HUES48 (cell line): ENCODE measurements at regions not wholly inside any gene's neighbourhood (a gene's known extent, or its start where the extent isn't known, plus 50 kb on each side); places are given as distances from the start of the nearest gene placed in this dataset.

Experiments used
- H3K27ac ChIP-seq: one replicate; pipeline ENCODE4 v1.7.0; 2013; ENCODE audit warnings: low read depth, low read length, inconsistent platforms
- H3K27me3 ChIP-seq: 2 replicates; pipeline ENCODE4 v1.6.1; 2013; ENCODE audit warnings: mild to moderate bottlenecking, low read length; ENCODE audit not compliant: control insufficient read depth, insufficient read depth
- H3K36me3 ChIP-seq: 2 replicates; pipeline ENCODE4 v1.6.1; 2013; ENCODE audit warnings: low read length; ENCODE audit not compliant: control insufficient read depth, insufficient read depth
- H3K4me1 ChIP-seq: 2 replicates; pipeline ENCODE4 v1.6.1; 2013; ENCODE audit warnings: mild to moderate bottlenecking, low read length; ENCODE audit not compliant: control insufficient read depth, insufficient read depth
- H3K4me3 ChIP-seq: 2 replicates; pipeline ENCODE4 v1.5.1; 2013; ENCODE audit warnings: mild to moderate bottlenecking, low read depth, low read length
- H3K9ac ChIP-seq: 2 replicates; pipeline ENCODE4 v1.6.1; 2013; ENCODE audit warnings: mild to moderate bottlenecking, low read depth, low read length, moderate library complexity
- H3K9me3 ChIP-seq: 2 replicates; pipeline ENCODE4 v1.6.1; 2013; ENCODE audit warnings: low read length; ENCODE audit not compliant: control insufficient read depth, insufficient read depth

- H3K27ac ChIP-seq, result no peak overlapping the region
- H3K9ac ChIP-seq, result no peak overlapping the region
These were observed 285.7 kb upstream of the ROBO2 start for GRCh38 chr3:76754247-76754646.

GRCh38 chr3:76756577-76756976 is 283.3 kb upstream of the ROBO2 start:
- Histone ChIP-seq H3K4me3 (no peak overlapping the region), H3K9ac (no peak overlapping the region), H3K36me3 (no peaks in the 10 kb centered on the region), H3K27ac (no peak overlapping the region), H3K27me3 (no peaks in the 10 kb centered on the region), H3K4me1 (no peaks in the 10 kb centered on the region), H3K9me3 (no peaks in the 10 kb centered on the region)

More at GRCh38 chr3:76754247-76754646, 285.7 kb upstream of the ROBO2 start:
- H3K36me3 ChIP-seq, result no peaks in the 10 kb centered on the region
- H3K4me3 ChIP-seq, result no peak overlapping the region
- no peaks in the 10 kb centered on the region for H3K9me3 ChIP-seq
- H3K4me1 ChIP-seq, result no peaks in the 10 kb centered on the region
- H3K27me3 ChIP-seq, result no peaks in the 10 kb centered on the region

GRCh38 chr3:76760336-76760735 is 279.6 kb upstream of the ROBO2 start:
- Histone ChIP-seq H3K4me3 (no peak overlapping the region), H3K9ac (no peak overlapping the region), H3K27me3 (no peaks in the 10 kb centered on the region), H3K36me3 (no peaks in the 10 kb centered on the region), H3K4me1 (no peaks in the 10 kb centered on the region), H3K9me3 (no peaks in the 10 kb centered on the region), H3K27ac (no peak overlapping the region)

GRCh38 chr3:76765511-76765910 is 274.4 kb upstream of the ROBO2 start:
- H3K27me3 ChIP-seq, result no peaks in the 10 kb centered on the region
- H3K4me1 ChIP-seq, result no peaks in the 10 kb centered on the region
- H3K27ac ChIP-seq, result no peak overlapping the region
- H3K9ac ChIP-seq, result no peak overlapping the region
- H3K36me3 ChIP-seq, result no peaks in the 10 kb centered on the region
- H3K4me3 ChIP-seq, result no peak overlapping the region
- no peaks in the 10 kb centered on the region for H3K9me3 ChIP-seq

GRCh38 chr3:76768912-76769311 is 271.0 kb upstream of the ROBO2 start:
- Histone ChIP-seq H3K36me3 (no peaks in the 10 kb centered on the region), H3K27ac (no peak overlapping the region), H3K4me3 (no peak overlapping the region), H3K9me3 (no peaks in the 10 kb centered on the region), H3K4me1 (no peaks in the 10 kb centered on the region), H3K27me3 (no peaks in the 10 kb centered on the region), H3K9ac (no peak overlapping the region)

GRCh38 chr3:76776927-76777326 is 263.0 kb upstream of the ROBO2 start:
- Histone ChIP-seq H3K27ac (no peak overlapping the region), H3K36me3 (no peaks in the 10 kb centered on the region), H3K9ac (no peak overlapping the region), H3K4me3 (no peak overlapping the region), H3K27me3 (no peaks in the 10 kb centered on the region), H3K9me3 (no peaks in the 10 kb centered on the region), H3K4me1 (no peaks in the 10 kb centered on the region)

- Histone ChIP-seq H3K27me3 (no peaks in the 10 kb centered on the region), H3K9me3 (no peaks in the 10 kb centered on the region), H3K27ac (no peak overlapping the region), H3K9ac (no peak overlapping the region), H3K4me1 (peaks cover 8% of the 10 kb centered on the region), H3K36me3 (no peaks in the 10 kb centered on the region), H3K4me3 (no peak overlapping the region)
These were observed 251.7 kb upstream of the ROBO2 start for GRCh38 chr3:76788206-76788605.

GRCh38 chr3:76789237-76789636 is 250.7 kb upstream of the ROBO2 start:
- Histone ChIP-seq H3K36me3 (no peaks in the 10 kb centered on the region), H3K27me3 (no peaks in the 10 kb centered on the region), H3K9ac (no peak overlapping the region), H3K9me3 (no peaks in the 10 kb centered on the region), H3K4me3 (no peak overlapping the region), H3K27ac (no peak overlapping the region), H3K4me1 (peaks cover 8% of the 10 kb centered on the region)

GRCh38 chr3:76811418-76811817 is 228.5 kb upstream of the ROBO2 start:
- H3K4me1 ChIP-seq, result 0 out of 2 replicates have a peak, but pooled peaks cover 3% of the 10 kb centered on the region
- H3K9ac ChIP-seq, result no peak overlapping the region
- H3K9me3 ChIP-seq, result no peaks in the 10 kb centered on the region
- H3K4me3 ChIP-seq, result no peak overlapping the region
- no peak overlapping the region for H3K27ac ChIP-seq
- no peaks in the 10 kb centered on the region for H3K36me3 ChIP-seq
- H3K27me3 ChIP-seq, result no peaks in the 10 kb centered on the region

- Histone ChIP-seq H3K9ac (no peak overlapping the region), H3K27me3 (no peaks in the 10 kb centered on the region), H3K4me1 (0 out of 2 replicates have a peak, but pooled peaks cover 3% of the 10 kb centered on the region), H3K4me3 (no peak overlapping the region), H3K36me3 (no peaks in the 10 kb centered on the region), H3K9me3 (no peaks in the 10 kb centered on the region), H3K27ac (no peak overlapping the region)
These were observed 227.2 kb upstream of the ROBO2 start for GRCh38 chr3:76812649-76813242.

- Histone ChIP-seq H3K4me3 (no peak overlapping the region), H3K27ac (no peak overlapping the region), H3K4me1 (0 out of 2 replicates have a peak, but pooled peaks cover 3% of the 10 kb centered on the region), H3K9ac (no peak overlapping the region), H3K36me3 (no peaks in the 10 kb centered on the region), H3K27me3 (no peaks in the 10 kb centered on the region), H3K9me3 (no peaks in the 10 kb centered on the region)
These were observed 224.3 kb upstream of the ROBO2 start for GRCh38 chr3:76815561-76815960.
